Activated CD4-positive, CD25-positive, alpha-beta regulatory T cell treated with anti-CD3 and anti-CD28 coated beads, Interleukin-2, amount 50 U/mL, for 24 hours (primary cell): ENCODE measurements at regions not wholly inside any gene's neighbourhood (a gene's known extent, or its start where the extent isn't known, plus 50 kb on each side); places are given as distances from the start of the nearest gene placed in this dataset.

Experiments
- ATAC-seq, 2 donors: fragments of 150-1000 bp; cut with Tn5 transposase; one replicate each; pipeline ENCODE4 v1.10.0; 2021; ENCODE audit warnings: mild to moderate bottlenecking in 1 of 2, moderate library complexity in 1 of 2

DNA sequence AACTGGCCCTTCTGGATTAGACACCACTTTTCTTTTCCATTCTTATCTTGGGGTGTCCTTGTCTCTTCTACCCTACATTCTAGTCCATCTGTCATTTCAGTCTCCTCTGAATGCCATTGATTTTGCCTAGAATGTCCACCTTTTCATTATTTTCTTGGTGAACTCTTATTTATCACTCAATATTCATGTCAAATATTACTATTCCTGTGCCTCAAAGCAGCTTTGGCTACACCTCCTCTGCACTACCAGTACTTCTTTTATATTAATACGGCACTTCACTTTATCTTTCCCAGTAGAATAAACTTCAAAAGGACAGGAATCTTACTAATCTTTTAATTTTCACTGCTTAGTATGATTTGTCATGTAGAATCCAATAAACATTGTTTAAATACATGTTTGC lies 186.4 kb upstream of the DPYD start:
- no peak for ATAC-seq

DNA sequence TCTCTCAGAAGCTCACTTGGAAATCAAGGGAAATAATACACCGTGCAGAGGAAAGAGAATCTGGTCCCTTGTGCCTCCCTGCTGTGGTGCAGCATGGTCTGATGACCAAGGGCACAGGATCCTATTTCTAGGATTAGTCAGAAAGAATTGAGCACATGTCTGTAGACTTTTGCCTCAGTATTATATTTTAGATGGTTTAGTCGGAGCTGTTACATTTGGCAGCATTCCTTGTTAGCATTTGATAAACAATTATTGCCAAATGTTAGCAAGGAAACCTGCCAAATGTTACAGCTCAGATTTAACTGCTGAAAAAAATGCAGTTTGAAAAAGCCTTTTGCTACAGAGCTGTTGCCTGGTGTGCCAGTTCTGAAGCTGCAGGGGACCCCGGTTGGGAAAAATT lies 183.5 kb upstream of the DPYD start:
- ATAC-seq = no peak

DNA sequence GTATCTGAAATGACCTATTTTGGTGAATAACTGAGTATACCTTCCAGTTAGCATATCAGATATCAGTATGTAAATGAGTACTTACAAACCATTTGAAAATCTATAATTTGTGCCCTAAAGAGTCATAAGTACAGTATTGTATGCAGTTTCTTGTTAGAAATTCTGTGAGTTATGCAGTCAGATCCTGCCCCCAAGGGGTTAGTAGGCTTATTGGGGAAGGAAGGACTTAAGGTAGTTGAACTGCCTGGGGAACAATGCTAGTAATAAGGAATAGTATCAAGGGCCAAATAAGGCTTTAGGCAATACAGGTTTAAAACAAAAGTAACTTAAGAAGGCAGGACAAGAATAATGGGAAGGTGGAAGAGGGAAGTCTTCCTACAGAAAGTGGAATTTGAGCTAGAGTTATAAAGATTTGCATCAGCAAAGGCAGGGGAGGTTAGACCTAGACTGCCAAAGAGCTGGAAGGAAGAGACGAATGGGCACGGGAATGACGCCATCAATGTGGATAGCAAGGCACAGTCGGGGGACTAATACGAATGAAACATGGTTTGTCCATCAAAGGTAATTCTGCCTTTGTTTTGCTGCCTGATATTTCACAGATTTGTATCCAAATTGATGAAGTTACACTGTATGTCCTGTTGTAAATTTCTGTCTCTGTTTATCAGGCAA lies 182.9 kb upstream of the DPYD start:
- ATAC-seq = no peak

- no peak for ATAC-seq
Observed at GRCh38 chr1:98102345-98103030, 181.7 kb upstream of the DPYD start.

DNA sequence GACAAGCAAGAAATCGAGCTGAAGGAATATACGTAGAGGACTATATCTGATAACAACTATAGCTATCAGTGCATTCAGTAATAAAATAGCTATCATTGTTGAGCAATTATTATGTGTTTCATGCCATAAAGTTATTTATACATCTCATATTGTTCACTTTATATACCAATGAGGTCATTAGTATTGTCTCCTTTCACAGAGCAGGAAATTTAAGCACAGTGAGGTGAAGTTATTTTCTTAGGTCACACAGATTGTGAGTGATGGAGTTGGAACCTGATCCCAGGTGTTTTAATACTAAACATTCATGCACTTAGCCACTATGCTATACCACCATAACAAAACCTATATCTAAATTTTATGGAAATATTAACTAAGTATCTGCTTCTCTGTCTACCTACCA lies 180.5 kb upstream of the DPYD start:
- no peak for ATAC-seq

DNA sequence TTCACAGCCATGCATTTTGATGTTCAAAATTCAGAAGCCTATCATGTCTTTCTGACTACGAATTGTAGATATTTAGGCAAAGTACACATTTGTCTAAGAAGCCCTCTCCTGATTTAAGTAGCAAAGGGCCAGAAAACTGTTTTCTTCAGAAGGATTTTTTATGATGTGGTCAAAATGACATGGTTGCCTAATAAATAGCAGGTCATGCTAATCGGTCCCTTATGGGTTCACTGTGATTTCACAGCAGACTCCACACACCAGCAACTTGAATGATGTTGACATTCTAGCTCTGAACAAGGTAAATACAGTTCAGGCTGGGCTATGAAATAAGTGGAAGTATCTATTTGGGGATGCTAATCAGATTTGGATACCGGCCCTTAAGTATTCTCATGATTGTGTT lies 178.7 kb upstream of the DPYD start:
- no peak for ATAC-seq

DNA sequence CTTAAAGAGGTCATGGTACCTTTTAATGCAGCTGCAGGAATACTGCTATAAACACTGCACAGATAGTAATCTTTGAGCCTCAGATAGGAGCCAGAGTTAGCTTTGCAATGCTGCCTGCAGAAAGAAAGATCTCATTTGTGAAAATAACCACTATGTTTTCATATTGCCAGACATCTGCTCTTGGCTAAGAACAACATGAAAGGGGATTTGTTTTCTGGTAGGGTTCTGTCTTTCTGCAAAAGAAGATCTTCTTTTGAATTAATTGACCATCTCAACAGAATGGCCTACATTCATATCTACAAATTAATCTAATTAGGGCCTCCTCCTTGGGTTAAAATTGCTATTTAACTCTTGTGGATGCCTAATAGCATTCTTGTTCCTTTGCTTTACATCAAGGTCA lies 177.6 kb upstream of the DPYD start:
- ATAC-seq = no peak

- no peak for ATAC-seq
Observed at GRCh38 chr1:98090351-98090750, 169.5 kb upstream of the DPYD start.

- no peak for ATAC-seq
Observed at GRCh38 chr1:98088381-98088780, 167.5 kb upstream of the DPYD start.

GRCh38 chr1:98086796-98087441 lies 166.1 kb upstream of the DPYD start:
- ATAC-seq = no peak

GRCh38 chr1:98086156-98086555 lies 165.3 kb upstream of the DPYD start:
- ATAC-seq = no peak

DNA sequence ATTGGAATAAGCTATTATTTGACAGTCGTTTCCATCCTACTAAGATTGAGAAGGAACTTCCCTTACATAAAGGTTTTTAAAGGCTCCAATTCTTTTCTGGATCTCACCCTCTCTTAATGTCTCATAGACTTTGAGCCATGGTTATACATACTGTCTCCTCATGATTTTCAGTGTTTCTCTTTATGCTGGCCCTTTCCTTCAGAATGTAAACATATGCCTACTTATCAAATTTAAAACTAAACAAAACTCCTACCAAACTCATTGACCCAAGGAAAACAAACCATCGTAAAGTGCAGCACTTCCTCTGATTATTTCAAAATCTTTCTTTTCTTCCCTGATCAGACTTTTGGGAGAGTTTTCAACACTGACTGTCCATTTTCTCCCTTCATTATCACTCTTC lies 163.4 kb upstream of the DPYD start:
- no peak for ATAC-seq

DNA sequence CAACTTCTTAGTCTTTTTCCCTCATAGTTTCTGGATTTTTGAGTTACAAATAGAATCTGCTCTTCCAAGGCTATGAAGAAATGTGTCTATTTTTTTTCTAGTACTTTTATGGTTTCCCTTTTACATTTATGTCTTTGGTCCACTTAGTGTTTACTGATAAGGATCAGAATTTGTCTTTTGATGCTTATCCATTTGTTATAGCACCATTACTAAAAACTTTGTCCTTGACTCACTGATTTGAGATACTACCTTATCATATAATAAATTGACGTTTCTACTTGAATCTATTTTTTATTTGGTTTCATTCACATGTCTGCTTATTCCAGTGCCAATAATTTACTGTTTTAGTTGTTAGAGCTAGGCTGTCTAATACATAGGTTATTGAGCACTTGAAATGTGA lies 161.1 kb upstream of the DPYD start:
- ATAC-seq = no peak

DNA sequence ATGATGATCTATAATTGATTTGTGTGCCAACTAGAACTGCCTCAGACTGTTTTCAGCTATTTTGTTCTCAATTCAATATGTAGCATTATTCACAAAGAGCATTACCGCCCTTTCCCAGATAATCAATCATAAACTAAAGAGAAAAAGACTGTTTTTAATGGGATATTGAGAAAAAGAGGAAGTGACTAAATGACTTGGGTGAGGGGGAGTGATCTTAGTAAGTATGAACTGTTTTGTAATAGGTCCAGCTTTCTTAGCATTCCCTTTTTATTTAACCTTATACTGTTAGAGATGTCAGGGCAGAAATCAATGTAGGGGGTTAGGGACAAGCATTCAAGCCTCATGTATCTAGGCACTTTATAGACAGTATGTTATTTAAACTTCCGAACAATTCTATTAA lies 157.8 kb upstream of the DPYD start:
- no peak for ATAC-seq

DNA sequence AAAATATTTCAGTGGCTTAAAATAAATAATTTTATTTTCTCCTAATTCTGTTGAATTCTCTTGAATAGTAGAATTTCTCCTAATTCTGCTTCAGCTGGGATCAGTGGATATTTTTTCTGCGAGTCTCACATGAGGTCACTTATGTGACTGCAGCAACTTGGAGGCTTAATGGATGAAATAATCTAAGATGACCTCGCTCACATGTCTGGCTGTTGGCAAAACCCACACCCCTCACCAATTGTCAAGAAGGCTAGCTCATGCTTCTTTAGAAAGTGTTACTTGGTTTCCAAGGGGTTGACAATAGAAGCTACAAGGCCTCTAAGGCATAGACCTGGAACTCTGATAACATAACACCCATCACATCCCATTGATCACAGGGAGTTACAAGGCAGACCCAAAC lies 156.9 kb upstream of the DPYD start:
- ATAC-seq = no peak

GRCh38 chr1:98075626-98076025 lies 154.8 kb upstream of the DPYD start:
- no peak for ATAC-seq

DNA sequence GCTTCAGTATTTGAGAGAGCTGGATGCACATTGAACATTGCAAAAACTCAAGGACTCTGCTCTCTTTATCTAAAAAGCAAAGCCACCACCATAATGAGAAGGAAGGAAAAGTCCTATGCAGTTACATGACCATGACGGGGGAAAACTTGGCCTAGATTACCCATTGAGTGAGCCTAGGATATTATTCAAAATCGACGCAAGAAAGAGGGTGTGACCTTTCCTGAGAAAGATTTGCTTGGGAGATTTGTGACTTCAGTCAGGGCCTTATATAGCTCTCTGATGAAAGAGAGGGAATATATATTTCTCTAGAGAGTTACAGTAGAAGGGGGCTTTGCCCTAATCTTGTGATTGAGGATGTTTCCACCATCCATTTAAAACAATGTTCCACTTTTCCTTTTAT lies 153.0 kb upstream of the DPYD start:
- ATAC-seq = no peak

DNA sequence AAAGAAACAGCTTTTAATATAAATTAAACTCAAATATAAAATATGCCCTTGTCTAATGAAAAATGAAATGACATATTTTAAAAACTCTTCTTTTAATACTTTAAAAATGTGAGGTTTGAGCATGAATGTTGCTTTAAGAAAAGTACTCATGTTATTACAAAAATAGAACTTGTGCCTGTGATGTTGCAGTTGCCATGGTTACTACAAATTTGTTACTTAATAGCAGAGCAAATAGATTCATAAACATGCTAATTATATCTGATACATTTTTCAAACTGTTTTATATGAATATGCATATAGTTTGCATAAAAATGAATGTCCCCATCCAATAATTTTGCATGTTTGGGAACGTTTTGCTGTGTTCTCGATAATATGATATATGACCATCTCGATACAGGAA lies 152.3 kb upstream of the DPYD start:
- ATAC-seq = no peak

- no peak for ATAC-seq
Observed at GRCh38 chr1:98072047-98072446, 151.2 kb upstream of the DPYD start.

DNA sequence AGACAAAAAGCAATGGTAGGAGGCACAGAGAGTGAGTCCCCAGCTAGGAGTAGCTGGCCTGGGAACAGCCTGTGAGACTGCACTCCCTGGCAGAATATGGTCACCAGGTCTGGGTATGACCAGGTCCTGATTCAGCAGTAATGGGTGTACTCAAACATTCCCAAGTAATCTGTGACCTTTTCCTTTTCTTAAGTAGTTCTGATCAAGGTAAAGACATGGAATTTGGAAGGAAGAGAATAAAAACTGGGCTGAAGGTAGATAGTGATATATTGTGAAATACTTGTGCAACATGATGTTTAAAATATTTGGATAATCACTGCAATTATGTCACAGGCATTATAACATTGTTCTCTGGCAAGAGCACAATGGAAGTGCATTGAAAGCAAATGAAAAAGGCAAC lies 147.2 kb upstream of the DPYD start:
- no peak for ATAC-seq

GRCh38 chr1:98066911-98067310 lies 146.1 kb upstream of the DPYD start:
- ATAC-seq = no peak

- no peak for ATAC-seq
Observed at GRCh38 chr1:98059620-98060019, 138.8 kb upstream of the DPYD start.

DNA sequence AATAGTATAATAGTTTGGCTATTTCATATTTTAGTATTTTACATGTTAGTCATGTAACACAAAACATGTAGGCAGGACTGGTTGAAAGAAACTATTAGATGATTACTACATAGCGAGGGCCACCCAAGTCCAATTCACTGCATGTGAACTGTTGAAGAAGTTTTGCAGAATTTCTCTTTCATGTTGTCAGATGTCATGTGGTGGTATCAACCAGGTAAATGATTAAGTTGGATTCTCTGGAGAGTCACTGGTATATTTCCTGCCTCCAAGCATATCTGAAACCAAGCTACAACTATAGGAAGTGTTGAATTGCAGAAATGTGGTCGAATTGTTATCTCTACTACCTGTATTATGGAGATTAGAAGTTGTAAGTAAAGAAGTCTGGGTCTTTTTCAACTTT lies 137.8 kb upstream of the DPYD start:
- ATAC-seq = no peak

GRCh38 chr1:98057236-98057910 lies 136.5 kb upstream of the DPYD start:
- no peak for ATAC-seq
